GM18520 (cell line): ENCODE measurements at regions not wholly inside any gene's neighbourhood (a gene's known extent, or its start where the extent isn't known, plus 50 kb on each side); places are given as distances from the start of the nearest gene placed in this dataset.

Experiments
- ATAC-seq: cut with Tn5 transposase; IDR thresholded peaks from one replicate; pipeline ENCODE4 v1.9.1; 2021; ENCODE audit not compliant: unreplicated experiment

DNA sequence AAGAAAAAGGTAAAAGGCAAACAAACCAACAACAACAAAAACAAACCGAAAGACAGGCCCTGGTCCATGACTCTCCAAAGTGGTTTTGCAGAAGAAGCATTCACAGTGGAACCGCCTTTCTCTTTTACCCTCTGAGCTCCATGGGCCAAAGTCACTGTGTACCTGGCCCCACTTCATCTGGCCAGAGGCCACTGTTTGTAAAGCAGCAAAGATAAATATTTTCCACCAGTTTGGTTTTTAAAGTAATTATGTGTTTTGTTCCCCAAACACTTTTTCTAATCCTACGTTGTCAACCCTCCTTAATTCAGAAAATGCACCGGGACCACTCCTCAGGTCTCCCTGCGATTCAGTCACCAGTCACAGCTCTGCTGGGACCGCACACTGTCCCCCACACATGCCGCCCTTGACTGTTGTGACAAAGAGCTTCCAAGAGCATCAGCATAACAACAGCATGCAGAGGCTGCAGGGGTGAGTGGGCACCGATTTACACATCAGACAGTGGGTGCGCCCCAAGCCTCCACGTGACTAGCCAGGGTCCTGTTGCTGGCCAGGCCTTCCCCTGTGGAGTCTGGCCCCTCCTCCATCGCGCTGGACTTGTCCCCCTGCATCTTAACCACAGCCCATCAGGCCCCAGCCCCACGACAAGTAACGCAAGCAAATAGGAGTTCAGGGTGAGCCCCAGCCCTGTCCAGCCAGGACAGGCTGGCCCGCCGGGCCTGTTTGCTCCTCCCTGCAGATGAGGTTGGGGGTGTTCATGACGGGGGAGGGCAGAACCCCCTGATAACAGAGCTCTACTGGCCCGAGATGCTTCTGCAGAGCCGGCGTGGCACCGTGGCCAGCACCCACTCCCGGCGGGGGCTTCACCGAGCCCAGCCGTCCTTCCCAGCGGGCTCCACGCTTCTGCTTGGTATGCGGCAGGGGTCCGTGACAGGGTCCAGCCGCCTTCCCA, 65.2 kb upstream of the DIO3 start:
- ATAC-seq, result no peak

DNA sequence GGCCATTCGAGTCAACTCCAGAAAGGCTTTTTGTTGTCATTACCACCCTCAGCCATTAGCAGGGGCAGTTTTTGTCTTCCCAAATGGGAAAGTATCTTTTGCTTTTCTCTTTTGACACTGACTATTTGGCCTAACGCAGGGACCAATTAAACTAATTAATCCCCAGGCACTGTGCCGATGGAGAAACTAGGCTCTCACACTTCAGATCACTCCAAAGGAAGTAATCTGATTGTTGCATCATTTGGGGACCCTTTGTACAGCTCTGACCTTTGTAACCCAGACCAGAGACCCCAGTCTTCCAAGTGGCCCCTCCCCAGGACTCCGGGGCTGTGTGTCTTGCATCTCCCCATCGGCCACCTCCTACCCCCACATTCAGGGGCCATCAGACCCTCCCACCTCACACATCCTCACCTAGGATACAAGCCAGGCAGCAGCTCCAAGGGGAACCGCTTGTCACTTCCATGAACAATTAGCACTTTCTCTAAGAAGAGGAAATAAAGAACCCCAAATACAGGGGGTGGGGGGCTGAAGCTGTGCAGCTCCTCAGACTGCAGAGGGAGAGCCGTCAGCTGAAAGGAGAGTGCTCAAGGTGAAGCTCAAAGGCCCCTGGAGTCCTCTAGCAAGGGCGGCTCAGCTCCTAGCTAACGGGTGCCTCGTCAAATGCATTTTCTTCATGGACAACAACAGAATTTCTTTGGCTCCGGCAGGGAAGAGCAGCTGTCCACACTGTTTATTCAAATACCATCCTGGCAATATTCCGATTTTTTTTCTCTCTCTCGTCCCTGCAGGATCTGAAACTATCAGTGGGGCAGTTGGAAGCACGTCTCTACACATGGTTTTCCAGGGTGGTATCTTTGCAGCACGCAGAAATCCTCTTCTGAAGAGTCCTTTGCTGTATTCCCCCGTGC, 64.3 kb upstream of the DIO3 start:
- ATAC-seq, result no peak

DNA sequence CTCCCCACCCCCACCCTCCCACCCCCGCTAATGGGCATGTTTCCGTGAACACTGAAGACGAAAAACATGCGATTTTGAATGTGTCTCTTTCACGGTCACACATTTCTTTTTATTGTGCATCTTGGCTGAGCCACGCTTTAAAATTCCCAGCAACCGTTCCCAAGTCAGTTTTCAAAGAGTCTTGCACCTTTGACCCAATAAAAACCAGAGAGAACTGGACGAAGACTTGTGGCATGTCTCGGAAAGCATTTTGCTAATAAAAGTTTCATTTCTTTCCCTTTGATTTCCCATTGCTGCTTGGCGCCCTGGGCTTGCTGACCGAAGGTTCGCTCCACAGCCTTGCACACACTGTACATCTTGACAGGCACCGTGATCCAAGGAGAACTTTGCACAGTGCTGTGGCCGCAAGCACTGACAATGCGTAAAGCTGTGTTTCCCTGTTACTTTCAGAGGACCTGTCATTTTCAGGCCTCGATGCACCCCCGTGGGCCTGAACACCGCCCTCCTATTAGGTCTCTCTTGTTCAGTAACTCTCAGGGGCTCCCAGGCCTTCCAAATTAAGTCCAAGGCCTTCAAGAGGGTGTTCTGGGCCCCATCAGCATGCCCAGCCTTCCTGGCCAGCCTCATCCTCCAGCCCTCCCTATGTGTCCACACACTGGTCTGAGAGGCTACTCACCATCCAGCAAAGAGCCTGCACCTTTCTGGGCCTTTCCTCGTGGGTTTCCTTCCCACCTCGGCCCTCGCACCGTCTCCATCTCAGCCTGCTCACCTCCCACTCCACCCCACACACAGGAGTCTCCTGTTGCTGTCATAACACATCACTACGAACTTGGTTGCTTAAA, 63.4 kb upstream of the DIO3 start:
- no peak for ATAC-seq

DNA sequence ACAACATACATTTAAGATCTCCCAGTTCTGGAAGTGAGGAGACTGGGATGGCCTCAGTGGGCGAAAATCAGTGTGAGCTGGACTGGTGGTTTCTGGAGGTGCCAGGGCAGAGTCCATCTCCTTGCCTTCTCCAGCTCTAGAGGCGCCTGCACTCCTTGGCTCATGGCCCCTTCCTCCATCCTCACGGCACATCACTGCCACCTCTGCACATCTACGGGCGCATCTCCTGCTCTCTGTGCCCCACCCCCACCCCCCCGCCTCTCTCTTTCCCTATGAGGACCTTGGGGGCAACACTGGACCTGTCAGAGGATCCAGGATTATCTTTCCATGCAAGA, 62.8 kb upstream of the DIO3 start:
- ATAC-seq, result no peak

DNA sequence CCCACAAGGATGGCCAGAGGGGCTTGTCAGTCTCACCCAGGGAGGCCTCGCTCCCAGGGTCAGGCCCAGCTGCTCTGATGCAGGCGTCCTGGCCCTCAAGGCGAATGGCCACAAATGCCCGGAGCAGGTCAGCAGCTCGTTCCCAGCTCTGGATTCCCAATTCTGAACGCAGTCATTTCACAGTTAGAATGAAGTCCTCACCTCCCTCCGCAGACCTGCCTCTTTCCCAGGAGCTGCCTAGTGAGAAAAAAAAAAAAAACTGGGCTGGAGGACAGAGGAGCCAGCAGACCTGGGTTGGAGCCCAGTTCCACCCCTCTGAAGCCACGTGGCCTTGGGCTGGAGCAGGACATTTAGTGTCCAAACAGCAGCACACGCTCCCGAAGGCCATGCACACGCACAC, 62.2 kb upstream of the DIO3 start:
- no peak for ATAC-seq

DNA sequence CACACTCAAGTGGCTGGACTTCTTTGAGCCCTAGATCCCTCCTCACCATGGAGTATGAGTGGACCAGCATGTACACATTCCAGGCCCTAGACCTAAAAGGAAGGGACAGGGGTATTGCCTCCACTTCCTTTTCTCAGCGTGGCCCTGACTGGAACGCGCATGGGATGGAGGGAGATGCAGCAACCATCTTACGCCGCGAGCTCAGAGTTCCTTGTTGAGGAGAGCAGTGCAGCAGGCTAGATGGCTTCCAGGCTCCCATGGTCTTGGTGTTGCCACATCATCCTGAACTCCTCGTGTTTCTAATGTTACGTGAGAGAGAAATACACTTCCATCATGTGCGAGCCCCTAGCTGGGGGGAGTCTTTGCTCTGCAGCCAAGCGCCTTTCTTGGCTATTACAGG, 61.8 kb upstream of the DIO3 start:
- no peak for ATAC-seq

DNA sequence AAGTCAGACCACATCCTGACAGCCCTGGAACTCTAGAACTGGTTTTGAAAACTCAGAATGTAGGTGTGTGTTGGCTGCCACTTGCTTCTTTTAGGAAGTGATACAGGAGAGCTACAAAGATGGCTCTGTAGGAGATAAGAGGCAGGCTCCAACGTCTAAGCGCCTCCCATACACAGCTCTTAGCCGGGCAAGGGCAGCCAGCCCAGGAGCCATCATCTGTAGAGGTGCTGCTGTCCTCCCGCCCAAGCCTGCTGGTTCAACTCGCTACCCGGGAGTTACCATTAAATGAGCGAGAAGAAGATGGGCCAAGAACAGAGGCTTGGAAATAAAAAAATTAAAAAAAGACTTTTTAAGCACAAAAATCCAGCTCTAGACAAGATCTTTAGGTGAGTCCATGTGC, 61.2 kb upstream of the DIO3 start:
- no peak for ATAC-seq

DNA sequence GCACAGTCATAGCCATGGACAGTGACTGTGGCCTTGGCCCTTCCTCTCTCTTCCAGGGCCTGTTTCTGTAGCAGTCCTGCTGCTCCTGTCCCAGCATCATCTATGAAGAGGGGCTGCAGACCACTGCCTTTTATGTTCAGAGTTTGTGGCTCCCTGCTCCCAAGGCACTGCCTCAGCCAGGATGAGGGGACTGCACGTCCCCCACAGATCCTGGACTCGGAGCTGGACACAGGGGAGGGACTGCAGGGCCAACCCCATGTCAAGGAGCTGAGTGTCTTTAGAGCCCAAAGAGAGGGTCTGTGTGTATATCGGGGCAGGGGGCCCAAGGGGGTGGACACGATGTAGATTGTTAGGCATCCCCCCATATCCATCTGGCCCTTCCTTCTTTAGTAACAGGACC, 60.6 kb upstream of the DIO3 start:
- ATAC-seq, result no peak

DNA sequence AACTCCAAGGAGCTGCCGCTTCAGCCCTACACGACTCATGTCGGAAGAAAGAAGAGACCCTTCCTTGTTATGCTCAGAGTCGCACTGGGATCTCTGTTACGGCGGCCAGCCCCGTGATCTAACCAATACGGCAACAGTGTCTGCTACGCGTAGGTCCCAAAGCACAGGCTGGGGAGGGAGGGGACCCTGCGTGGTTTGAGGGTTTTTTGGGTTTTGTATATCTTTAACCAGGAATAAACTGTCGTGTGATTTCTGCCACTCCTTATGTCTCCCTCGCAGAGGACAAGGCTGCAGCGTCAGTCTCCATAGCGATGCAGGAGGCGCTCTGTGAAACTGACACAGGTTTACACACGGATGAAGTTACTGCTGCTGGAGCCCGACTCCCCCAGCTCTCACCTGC, 60.0 kb upstream of the DIO3 start:
- ATAC-seq, result no peak

DNA sequence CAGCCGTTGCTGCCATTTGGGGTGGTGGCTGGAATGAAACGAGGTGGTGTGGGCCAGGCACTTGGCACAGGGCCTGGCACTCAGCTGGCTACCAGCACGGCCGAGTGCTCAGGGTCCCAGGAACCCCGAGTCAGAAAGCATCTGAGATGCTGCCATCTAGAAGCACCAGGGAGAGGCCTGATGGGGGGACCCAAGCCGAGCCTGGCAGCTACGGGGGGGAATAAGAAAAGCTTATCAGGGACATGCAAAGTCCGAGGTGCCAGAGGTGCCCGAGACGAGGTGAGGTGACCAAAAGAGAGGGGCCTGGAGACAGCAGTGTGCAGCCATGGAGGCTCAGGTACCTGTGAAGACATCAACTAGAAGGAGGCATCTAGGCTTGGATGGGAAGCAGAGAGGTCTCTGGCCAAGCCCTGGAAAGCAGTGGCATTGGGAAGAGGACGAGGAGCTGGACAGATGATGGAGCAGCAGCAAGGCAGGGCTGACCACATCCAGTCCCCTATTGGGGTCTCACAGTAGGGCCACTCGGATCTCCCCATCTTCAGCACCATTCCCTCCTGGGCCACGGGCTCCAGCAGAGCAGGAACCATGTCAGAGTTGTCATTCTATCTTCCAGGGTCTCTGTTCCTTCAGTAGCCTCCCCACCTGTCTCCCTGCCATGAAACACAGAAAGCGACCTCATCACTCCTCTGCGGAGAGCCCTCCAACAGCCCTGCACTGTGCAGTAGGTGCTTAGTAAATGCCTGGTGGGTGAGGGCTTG, 59.3 kb upstream of the DIO3 start:
- no peak for ATAC-seq

DNA sequence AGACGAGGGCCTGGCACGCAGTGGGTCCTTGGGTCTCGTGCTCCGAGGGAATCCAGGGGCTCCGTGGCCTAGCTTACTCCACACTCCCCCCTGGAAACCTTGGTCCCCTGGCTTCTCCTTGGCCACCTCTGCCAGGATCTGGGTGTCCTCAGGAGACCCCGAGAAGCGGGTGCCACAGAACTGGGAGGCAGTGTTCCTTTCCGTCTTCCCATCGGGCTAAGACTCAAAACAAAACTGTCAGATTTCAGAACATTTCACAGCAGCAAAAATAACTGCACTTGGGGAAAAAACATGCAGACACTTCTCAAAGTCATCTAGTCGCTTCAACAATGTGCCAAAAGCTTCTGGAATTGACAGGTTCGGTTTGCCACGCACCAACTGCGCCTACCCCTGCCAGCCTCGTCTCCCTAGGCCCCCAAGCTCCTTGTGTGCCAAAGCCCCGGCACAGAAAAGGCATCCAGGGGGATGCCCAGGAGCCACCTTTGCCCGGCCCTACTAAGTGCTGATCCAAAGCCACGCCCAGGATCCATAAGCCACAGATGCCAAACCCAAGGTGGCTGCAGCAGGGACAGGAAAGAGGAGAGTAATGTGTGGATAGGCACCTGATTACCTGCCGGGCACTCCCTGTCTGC, 58.4 kb upstream of the DIO3 start:
- ATAC-seq, result no peak

DNA sequence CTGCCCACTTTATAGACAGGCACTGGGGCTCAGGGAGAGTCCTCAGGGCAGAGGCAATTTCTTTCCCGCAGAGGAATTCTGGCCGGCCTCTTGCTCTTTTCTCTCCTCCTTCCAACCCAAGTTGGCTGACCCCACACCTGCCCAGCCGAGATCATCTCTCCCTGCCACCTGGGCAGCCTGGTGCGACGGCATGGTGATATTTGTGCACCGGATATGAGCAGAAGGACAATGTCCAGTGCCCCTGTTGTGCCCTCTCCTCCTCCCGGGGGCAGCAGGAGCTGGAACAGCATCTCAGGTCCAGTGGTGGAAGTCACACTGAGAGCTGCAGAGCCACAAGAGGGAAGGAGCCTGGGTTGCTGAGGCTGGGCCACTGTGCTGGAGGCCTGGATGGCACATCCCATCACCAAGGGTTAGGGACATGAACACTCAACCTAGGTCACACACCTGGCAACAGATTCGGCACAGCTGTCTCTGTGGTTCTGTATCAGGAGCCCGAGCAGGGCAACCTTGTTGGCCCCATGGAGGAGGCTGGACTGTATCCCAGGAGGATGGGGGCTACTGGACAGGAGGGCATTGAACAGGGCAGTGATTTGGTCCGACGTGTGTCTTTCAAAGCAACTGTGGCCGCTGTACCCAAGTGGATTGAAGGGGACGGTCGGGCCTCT, 57.7 kb upstream of the DIO3 start:
- ATAC-seq, result no peak

DNA sequence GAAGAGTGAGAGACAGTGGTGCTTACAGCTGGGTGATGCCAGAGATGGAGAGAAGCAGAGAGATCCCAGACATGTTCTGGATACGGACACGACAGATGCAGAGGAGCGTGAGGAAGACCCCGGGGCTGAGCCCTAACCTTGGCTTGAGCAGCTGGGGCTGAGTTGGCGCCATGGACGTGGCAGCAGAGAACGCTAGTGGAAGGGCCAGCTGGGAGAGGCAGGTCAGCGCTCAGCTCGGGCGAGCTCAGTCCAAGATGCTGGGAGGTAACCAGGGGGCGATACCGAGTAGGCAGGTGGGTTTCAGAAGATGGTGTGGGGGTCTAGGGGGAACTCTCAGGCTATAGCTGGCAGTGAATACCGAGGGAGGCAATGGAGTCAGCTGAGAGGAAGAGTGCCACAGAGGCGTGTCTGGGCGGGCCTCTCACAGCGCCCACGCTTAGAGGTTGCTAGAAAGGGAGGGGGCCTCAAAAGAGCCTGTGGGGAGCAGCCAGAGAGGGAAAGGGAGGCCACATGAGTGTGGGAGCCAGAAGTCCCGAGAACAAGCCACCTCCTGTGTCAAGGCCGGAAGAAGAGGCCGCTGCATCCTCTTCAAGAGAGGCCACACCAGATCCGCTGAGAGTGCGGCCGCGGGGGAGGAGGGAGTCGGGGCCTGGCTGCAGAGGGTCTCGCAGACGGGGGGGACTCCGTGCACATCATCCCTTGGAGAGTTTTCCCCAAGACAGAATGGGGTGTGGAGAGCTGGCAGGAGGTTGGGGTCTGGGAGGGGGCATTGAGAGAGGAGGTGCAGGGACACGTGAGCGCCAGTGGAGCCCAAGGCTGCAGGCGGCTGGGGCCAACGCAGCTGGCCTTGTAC, 57.0 kb upstream of the DIO3 start:
- ATAC-seq, result no peak

DNA sequence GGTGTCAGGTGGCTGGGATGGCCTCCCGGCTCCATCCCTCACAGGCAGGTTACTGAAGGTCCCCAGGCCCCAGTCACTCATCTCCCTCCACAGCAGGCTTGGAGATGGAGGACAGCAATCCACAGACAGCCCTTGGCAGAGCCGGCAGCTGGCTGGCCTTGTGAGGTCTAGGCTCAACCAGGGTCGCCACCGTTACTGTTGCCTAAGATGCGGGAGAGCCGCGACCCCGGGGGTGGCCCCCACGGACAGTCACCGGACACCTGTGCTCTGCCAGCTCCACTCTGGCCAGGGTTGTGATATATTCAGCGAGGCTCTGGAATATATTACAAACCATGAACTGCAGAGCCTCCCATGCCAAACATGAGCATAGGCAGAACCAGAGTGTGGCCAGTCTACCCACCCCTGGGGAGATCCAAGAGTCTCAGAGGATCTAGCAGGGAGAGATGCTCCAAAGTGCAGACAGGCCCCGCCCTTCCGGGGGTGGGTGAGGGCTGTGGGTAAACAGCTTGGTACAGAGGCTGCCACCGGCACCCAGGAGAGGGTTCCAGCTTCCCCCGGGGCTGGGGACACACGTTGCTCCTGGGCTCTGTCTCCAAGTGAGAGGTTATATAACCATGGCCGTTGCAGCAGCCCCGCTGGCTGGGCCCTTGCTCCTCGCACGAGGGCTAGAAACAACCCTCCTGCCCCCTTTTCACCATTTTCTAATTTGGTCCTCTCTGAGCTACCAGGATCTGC, 55.9 kb upstream of the DIO3 start:
- ATAC-seq, result no peak

DNA sequence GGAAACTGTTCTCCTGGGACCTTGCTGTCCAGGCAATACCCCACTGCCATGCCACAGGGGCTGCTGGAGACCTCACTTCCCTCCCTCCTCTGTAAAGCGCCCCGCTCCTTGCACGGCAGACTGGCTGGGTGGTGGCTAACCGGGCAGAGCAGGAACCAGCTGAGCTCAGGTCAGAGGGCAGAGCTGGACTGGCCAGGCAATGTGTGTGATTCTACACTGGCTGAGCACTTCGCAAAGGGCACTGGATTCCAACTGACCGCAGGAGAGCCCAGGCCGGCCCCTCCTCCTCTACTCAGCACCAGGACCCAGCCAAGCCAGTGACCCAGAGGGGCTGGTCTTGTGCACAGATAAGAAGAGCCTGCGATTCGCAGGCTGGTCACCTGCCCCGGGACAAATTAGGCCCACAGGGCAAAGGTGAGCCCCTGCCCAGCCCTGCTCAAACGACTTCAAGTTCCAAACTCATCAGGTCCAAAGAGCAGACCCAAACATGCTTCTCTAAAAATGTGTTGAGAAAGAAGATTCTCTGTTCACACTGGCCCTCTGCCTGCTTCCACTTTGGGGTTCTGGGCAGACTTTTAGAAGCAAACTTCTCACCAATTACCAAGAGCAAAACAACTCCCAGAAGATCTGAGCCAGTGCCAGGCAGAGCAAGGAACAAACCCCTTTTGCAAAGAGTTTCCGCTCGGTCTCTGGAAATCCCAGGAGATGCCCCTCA, 54.9 kb upstream of the DIO3 start:
- no peak for ATAC-seq

DNA sequence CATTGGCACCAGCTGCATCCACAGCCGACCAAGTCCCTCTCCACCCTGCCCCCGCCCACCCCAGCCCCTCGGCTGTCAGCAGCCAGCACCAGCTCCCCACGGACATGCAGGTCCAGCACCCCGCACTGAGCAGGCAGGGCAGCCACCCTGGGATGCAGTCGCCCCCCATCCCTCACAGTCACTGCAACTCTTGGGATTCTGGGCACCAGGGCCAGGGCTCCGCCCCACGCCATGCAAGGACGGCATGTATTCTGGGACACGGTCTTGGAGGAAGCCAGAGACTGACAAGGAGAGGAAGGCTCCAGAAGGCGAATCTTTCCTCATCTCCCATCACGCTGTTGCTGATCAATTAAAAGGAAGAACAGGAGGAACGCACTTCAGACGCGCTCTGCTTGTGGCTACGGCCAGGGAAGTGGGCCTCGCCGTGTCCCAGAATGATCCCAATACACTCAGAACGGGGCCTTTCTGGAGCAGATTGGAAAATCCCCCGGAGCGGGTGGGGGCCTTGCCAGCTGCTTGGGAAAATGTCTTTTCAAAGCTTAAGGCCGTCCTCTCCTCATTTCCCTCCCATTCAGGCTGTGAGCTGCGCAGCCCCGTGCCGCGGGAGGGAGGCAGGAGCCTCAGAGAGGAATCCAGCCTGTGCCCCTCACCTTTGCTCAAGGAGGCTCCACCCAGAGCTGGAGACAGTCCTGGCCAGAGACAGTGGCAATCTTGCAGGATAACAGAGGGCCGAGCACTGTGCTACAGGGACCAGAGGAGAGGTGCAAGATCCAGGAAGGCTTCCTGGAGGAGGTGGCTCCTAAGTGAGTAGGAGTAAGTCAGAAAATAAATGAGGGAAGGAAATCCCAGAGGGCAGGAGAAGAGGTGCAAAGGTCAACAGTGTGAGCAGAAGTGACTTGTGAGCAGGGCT, 54.1 kb upstream of the DIO3 start:
- ATAC-seq, result no peak
